ENCODE measurements at regions not wholly inside any gene's neighbourhood (a gene's known extent, or its start where the extent isn't known, plus 50 kb on each side); places are given as distances from the start of the nearest gene placed in this dataset.

DNA sequence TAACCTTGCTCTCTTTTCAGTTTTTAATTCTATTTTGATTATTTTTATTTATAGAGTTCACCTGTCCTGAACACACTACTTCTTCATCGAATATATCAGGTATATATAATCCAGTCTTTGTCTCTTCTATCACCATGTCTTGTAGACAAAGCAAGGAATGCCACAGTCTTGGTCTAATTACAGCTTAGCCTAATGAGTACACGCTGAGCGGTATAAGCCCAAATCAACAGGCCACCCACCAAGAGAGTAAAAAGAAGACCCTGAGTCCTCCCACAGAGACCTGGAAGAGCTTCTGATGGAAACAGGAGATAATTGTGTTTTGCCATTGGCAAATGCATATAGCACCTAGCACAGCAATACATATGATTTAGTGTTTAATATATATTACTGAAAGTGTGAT, 68.7 kb upstream of the TCF21 start:
- Histone ChIP-seq H3K27ac (ENCODE audit: extremely low read depth, low read depth, low read length) (no peak overlapping the region), H3K4me2 (ENCODE audit: insufficient read depth, low read length) (no peak overlapping the region), H3K9ac (ENCODE audit: insufficient read depth in 1 of 2, low read depth in 2 of 2, low read length in 2 of 2) (no peak overlapping the region), H3K9me3 (replicated peaks; ENCODE audit: control insufficient read depth, insufficient read depth, low read depth, low read length) (no peaks in the 10 kb centered on the region), H3K4me1 (replicated peaks in 1 of 2; ENCODE audit: control insufficient read depth in 2 of 2, insufficient read depth in 2 of 2, low read length in 2 of 2) (no peaks in the 10 kb centered on the region), H2AFZ (ENCODE audit: low read depth, low read length) (no peak overlapping the region), H3K9me1 (ENCODE audit: control insufficient read depth, insufficient read depth, low read length) (no peaks in the 10 kb centered on the region), H3K36me3 (ENCODE audit: control insufficient read depth, insufficient read depth, low read length) (no peaks in the 10 kb centered on the region), H3K4me3 (no peak overlapping the region), H3K79me2 (ENCODE audit: control insufficient read depth, insufficient read depth, low read length) (no peaks in the 10 kb centered on the region), H3K27me3 (ENCODE audit: control insufficient read depth in 2 of 2, insufficient read depth in 2 of 2, low read length in 2 of 2) (no peaks in the 10 kb centered on the region), H4K20me1 (replicated peaks; ENCODE audit: control insufficient read depth, insufficient read depth, low read length) (no peaks in the 10 kb centered on the region)
- in situ Hi-C loops (cut with MboI) (loop anchor here (10.0 kb wide), 1 partner anchor 255 kb away; no protein-coding TSS in a partner anchor), intact Hi-C loops (cut with micrococcal nuclease) (no loop called here)
- WGBS (ENCODE audit: insufficient coverage, low coverage, missing lambda C conversion rate), result 0% methylated on average over 3 of the region's 3 CpGs
- CTCF ChIA-PET (ENCODE audit: low intra/inter-chr PET ratio), result no interaction called here
- POLR2A ChIA-PET, result no interaction called here
- FAIRE-seq, result no peak
- ATAC-seq, result no peak
- DNase-seq (ENCODE audit: extremely low read depth in 1 of 4, low spot score in 3 of 4), result no peak
- no TSS peak for BruUV-seq (replicated peaks)
- TF ChIP-seq CREBBP (IDR thresholded peaks at IDR 0.05; ENCODE audit: low read depth, low read length), result no peak
- TF ChIP-seq ZC3H4 (CRISPR knock-in tag; IDR thresholded peaks at IDR 0.05; ENCODE audit: borderline replicate concordance), result no peak
- TF ChIP-seq STAT5A (IDR thresholded peaks at IDR 0.05; ENCODE audit: borderline replicate concordance, low read length), result no peak
- TF ChIP-seq, protein P1, sequence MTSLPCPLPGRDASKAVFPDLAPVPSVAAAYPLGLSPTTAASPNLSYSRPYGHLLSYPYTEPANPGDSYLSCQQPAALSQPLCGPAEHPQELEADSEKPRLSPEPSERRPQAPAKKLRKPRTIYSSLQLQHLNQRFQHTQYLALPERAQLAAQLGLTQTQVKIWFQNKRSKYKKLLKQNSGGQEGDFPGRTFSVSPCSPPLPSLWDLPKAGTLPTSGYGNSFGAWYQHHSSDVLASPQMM (CRISPR knock-in tag; IDR thresholded peaks at IDR 0.05), result no peak
- no peak for TF ChIP-seq MEIS2 (IDR thresholded peaks at IDR 0.05; ENCODE audit: partially characterized antibody)
- no peak for TF ChIP-seq DNMT1 (IDR thresholded peaks at IDR 0.05)
- no peak for TF ChIP-seq ETS2 (tag; IDR thresholded peaks at IDR 0.05; ENCODE audit: borderline replicate concordance, poor library complexity, severe bottlenecking)
- TF ChIP-seq ZNF282 (CRISPR knock-in tag; IDR thresholded peaks at IDR 0.05), result no peak
- no peak for TF ChIP-seq ARID1B (IDR thresholded peaks at IDR 0.05)
- no peak for TF ChIP-seq EHMT2 (IDR thresholded peaks at IDR 0.05)
- TF ChIP-seq MAFG (tag; conservative IDR thresholded peaks at IDR 0.05), result no peak
- no peak for TF ChIP-seq HMGXB4 (CRISPR knock-in tag; IDR thresholded peaks at IDR 0.05)
- no peak for TF ChIP-seq HMGN3 (IDR thresholded peaks at IDR 0.05; ENCODE audit: borderline replicate concordance, extremely low read depth, insufficient read length, low read depth, low read length)
- no peak for TF ChIP-seq ZNF318 (IDR thresholded peaks at IDR 0.05; ENCODE audit: borderline replicate concordance in 1 of 2, low read depth in 1 of 2)

Measured in K562 (cell line).